Sigmoid colon (tissue), 3 donors: ENCODE measurements at regions not wholly inside any gene's neighbourhood (a gene's known extent, or its start where the extent isn't known, plus 50 kb on each side); places are given as distances from the start of the nearest gene placed in this dataset.

Experiments used
- CTCF ChIP-seq, 4 experiments: fragments of 450-650 bp in 3 of 4; fragments of 200-600 bp in 1 of 4; IDR thresholded peaks; one replicate each; pipeline ENCODE4 v1.5.1; 2016 to 2019; ENCODE audit warnings: antibody characterized with exemption in 4 of 4, mild to moderate bottlenecking in 3 of 4, moderate library complexity in 2 of 4
- POLR2A ChIP-seq, 2 donors: fragments of 450-650 bp; IDR thresholded peaks; one replicate each; pipeline ENCODE4 v1.6.1; 2016; ENCODE audit warnings: antibody characterized with exemption in 2 of 2, mild to moderate bottlenecking in 2 of 2, moderate library complexity in 2 of 2

GRCh38 chr4:42313872-42314271 is 83.4 kb upstream of the SHISA3 start:
- no peak for TF ChIP-seq CTCF (IDR thresholded peaks at IDR 0.05)
- no peak for TF ChIP-seq POLR2A (IDR thresholded peaks at IDR 0.05)
